ENCODE measurements at regions not wholly inside any gene's neighbourhood (a gene's known extent, or its start where the extent isn't known, plus 50 kb on each side); places are given as distances from the start of the nearest gene placed in this dataset.

DNA sequence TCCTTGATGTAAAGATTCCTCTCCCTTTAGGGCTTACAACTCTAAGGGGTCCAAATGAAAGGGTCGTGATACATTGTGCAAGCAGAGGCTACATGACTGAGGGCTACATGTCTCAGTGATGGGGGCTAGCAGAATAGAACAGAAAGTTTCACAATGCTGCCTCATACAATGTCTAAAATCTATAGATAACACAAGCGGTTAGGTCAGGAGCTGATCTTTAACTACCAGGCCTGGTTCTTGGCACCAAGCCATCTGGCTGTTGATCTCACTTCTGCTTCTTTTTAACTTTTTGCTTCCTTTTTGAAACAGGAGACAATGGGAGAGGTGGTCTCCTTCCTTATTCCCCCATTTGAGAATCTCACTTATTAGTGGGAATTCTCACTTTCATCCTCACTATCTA, 710.2 kb downstream of the AMY1C start:
- H3K36me3 Mint-ChIP-seq (ENCODE audit: low read depth) = no peaks in the 10 kb centered on the region
- no peak overlapping the region for H3K27ac Mint-ChIP-seq
- H3K4me3 Mint-ChIP-seq = no peak overlapping the region
- no peaks in the 10 kb centered on the region for H3K4me1 Mint-ChIP-seq (ENCODE audit: low read depth)
- peaks cover 23% of the 10 kb centered on the region for H3K9me3 Mint-ChIP-seq (ENCODE audit: insufficient read depth)
- no peaks in the 10 kb centered on the region for H3K27me3 Mint-ChIP-seq (ENCODE audit: low read depth)
- CTCF ChIA-PET = no interaction called here
- no peak for ATAC-seq
- POLR2A ChIA-PET = no interaction called here
- no peak for DNase-seq

DNA sequence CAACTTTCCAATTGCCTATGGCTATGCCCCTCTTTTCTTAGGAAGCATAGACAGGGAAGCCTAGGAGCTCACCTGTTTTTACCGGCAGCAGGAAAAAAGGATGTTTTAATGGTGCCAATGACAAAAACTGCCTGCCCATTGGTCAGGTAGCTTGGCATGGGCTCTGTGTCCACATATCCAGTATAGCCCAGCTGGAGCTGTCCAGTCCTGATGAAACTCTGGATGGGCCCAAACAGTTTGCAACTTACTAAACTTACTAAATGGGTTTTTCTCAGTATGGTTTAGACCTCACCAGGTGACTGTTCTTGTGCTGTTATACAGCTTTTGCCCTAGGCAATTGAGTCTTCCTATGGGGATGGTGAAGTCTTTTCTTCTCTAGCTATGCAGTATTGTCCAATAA, 711.2 kb downstream of the AMY1C start:
- Mint-ChIP-seq H3K27ac (no peak overlapping the region), H3K9me3 (ENCODE audit: insufficient read depth) (peaks cover 19% of the 10 kb centered on the region), H3K4me1 (ENCODE audit: low read depth) (no peaks in the 10 kb centered on the region), H3K27me3 (ENCODE audit: low read depth) (no peaks in the 10 kb centered on the region), H3K36me3 (ENCODE audit: low read depth) (no peaks in the 10 kb centered on the region), H3K4me3 (no peak overlapping the region)
- no peak for DNase-seq
- no peak for ATAC-seq
- ChIA-PET CTCF (no interaction called here), POLR2A (no interaction called here)

DNA sequence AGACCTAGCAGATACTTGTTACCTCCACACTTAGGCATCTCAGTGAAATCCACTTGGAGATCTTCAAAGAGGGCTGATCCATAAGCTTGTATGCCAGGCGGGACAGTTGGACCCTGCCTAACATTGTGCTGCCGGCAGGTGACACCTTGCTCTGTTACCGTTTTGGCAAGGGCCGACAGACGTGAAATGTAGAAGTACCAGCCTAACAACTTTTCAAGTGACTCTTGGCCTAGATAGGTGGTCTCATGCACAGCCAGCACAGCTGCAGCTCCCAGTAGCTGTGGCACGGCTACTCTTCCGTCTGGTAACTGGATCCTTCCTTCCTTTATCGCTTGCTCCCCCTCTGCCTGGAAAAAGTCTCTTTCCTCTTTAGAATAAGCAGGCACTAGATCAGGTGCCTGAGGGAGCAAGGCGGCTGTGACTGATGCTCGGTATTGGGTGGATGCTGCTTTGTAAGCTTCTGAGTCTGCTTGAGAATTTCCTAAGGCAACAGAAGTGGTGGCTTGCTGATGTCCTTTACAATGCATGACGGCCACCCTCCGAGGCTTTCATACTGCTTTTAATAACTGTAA, 713.5 kb downstream of the AMY1C start:
- Mint-ChIP-seq H3K4me1 (ENCODE audit: low read depth) (no peaks in the 10 kb centered on the region), H3K9me3 (ENCODE audit: insufficient read depth) (peaks cover 19% of the 10 kb centered on the region), H3K27me3 (ENCODE audit: low read depth) (no peaks in the 10 kb centered on the region), H3K4me3 (no peak overlapping the region), H3K27ac (no peak overlapping the region), H3K36me3 (ENCODE audit: low read depth) (no peaks in the 10 kb centered on the region)
- ATAC-seq (no peak), DNase-seq (no peak)
- ChIA-PET POLR2A (no interaction called here), CTCF (no interaction called here)

DNA sequence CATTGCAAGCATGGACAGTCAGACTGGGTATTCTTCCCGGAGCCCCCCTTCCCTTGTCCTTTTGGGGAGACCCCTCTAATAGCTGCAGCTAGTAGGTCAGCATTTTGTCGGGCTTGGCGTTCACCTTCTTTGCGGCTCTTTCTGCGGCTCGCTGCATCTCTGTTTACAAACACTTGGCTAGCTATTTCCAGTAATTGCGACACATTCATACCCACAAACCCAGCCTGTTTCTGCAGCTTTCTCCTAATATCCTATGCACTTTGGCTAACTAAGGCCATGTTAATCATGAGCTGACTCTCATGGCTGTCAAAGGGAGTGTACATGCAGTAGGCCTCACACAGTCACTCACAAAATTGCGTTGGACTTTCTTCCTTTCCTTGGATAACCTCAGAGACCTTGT, 716.4 kb downstream of the AMY1C start:
- DNase-seq = no peak
- H3K36me3 Mint-ChIP-seq (ENCODE audit: low read depth) = no peaks in the 10 kb centered on the region
- CTCF ChIA-PET = no interaction called here
- H3K9me3 Mint-ChIP-seq (ENCODE audit: insufficient read depth) = peaks cover 15% of the 10 kb centered on the region
- H3K27me3 Mint-ChIP-seq (ENCODE audit: low read depth) = no peaks in the 10 kb centered on the region
- no peak for ATAC-seq
- no peaks in the 10 kb centered on the region for H3K4me1 Mint-ChIP-seq (ENCODE audit: low read depth)
- no peak overlapping the region for H3K4me3 Mint-ChIP-seq
- POLR2A ChIA-PET = interaction anchor here (0.7 kb wide), 1 partner anchor 22 kb away, joined by 3 read pairs; no protein-coding TSS in a partner anchor
- H3K27ac Mint-ChIP-seq = no peak overlapping the region

DNA sequence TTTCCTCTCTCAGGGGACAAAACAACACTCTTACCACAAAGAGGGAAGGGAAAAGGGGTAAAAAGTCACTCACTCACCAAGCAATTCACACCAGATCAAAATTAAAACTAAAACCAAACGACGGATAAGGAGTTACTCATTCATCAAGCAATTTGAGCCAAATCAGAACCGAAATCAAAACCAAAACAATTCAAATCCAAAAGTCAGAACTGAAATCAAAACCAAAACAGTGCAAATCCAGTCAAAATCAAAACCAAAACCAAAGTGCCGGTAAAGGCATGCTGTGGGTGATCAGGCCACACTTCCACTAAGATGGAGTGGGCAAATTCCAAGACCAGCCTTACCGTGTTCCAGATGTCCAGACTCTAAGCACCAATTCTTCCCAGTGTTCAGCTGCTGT, 717.9 kb downstream of the AMY1C start:
- POLR2A ChIA-PET = no interaction called here
- Mint-ChIP-seq H3K4me1 (ENCODE audit: low read depth) (no peaks in the 10 kb centered on the region), H3K36me3 (ENCODE audit: low read depth) (no peaks in the 10 kb centered on the region), H3K9me3 (ENCODE audit: insufficient read depth) (peaks cover 19% of the 10 kb centered on the region), H3K27me3 (ENCODE audit: low read depth) (no peaks in the 10 kb centered on the region), H3K4me3 (no peak overlapping the region), H3K27ac (no peak overlapping the region)
- DNase-seq (no peak), ATAC-seq (no peak)
- CTCF ChIA-PET = no interaction called here

DNA sequence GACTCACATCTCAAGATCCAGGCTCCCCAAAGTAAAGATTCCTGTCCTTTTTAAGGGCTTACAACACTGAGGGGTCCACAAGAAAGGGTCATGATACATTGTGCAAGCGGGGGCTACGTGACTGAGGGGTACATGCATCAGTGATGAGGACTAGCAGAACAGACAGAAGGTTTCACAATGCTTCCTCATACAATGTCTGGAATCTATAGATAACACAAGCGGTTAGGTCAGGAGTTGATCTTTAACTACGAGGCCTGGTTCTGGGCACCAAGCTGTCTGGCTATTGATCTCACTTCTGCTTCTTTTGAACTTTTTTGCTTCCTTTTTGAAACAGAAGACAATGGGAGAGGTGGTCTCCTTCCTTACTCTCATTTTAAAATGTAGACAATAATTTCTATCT, 718.6 kb downstream of the AMY1C start:
- H3K36me3 Mint-ChIP-seq (ENCODE audit: low read depth) = no peaks in the 10 kb centered on the region
- DNase-seq (no peak), ATAC-seq (no peak)
- H3K27me3 Mint-ChIP-seq (ENCODE audit: low read depth) = no peaks in the 10 kb centered on the region
- ChIA-PET POLR2A (no interaction called here), CTCF (no interaction called here)
- H3K9me3 Mint-ChIP-seq (ENCODE audit: insufficient read depth) = peaks cover 19% of the 10 kb centered on the region
- H3K27ac Mint-ChIP-seq = no peak overlapping the region
- H3K4me1 Mint-ChIP-seq (ENCODE audit: low read depth) = no peaks in the 10 kb centered on the region
- no peak overlapping the region for H3K4me3 Mint-ChIP-seq

DNA sequence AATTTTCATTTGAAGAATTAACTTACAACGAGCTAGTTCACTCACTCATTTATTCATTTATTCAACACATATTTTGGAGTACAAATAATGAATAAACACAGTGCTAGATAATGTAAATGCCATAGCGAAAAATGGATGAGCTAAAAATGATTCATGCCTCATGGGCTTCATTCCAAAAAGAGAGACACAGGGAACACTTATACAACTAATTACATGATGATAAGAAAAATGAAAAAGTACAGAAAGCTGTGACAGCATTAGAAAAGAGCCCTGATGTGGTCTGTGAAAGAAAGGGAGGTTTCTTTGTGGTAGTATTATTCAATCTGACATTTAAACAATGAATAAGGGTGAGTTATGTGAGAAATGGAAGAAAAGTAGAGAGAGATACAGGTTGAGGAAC, 726.4 kb downstream of the AMY1C start:
- H3K36me3 Mint-ChIP-seq (ENCODE audit: low read depth) = no peaks in the 10 kb centered on the region
- ATAC-seq (no peak), DNase-seq (no peak)
- no peak overlapping the region for H3K4me3 Mint-ChIP-seq
- no peaks in the 10 kb centered on the region for H3K27me3 Mint-ChIP-seq (ENCODE audit: low read depth)
- peaks cover 17% of the 10 kb centered on the region for H3K9me3 Mint-ChIP-seq (ENCODE audit: insufficient read depth)
- POLR2A ChIA-PET = no interaction called here
- H3K27ac Mint-ChIP-seq = no peak overlapping the region
- no peaks in the 10 kb centered on the region for H3K4me1 Mint-ChIP-seq (ENCODE audit: low read depth)
- CTCF ChIA-PET = no interaction called here

DNA sequence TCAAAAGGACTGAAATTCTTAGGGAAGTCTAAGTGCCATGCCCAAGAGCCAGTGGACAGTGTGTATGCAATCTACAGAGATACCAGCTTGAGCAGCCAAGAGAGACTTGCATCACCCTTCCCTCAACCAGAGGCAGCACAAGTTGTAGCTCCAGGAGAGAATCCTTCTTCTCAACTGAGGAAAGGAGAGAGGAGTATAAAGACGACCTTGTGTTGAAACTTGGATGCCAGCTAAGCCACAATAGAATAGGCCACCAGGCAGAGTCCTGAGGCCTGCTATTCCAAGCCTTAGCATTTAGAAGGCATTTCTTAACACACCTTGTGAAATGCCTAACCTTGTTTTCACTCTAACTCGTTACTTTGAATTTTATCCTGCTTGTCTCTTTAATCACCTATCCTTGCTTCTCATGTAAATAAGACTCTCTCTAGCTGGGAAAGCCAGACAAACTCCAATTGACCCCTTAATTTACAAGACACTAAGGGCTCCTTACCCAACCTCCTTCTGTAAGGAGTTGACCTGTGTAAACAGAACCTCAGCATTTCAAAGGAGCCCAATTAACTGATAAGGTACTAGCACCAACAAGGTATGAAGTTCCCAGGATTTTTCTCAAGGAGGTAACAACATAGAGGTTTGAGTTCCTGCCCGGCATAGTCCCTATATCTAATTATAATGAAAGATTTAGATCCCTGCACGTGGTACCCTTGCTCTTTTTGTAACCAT, 738.8 kb downstream of the AMY1C start:
- no peak for ATAC-seq

DNA sequence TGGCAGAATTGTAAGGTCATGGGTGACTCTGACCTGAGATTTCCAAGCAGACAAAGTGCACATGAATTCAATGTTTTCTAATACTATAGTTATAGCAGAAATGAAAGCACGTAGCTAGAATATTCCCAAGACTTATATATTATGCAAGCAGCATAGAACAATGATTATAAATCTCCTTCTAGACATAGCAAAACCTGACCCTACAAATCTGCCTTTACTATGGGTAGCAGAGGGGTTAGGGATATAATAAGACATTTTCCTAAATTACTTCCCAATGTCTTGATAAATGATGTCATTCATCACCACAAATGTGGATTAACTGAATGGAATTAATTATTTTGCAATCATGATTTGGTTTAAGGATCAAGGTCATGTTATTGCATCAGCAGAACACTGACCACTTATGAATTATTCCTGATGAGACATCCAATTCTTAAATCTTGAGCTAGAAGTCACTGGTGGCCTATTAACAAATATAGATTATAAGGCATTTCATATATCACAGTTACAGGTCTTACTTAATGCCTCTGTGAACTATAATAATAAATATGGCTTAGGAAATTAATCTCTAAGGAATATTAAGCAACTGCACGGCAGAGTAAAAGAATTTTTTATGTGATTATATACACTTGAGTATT, 776.6 kb downstream of the AMY1C start:
- DNase-seq = no peak
- POLR2A ChIA-PET = no interaction called here
- H3K27ac Mint-ChIP-seq = no peak overlapping the region
- no peaks in the 10 kb centered on the region for H3K36me3 Mint-ChIP-seq (ENCODE audit: low read depth)
- no peaks in the 10 kb centered on the region for H3K4me1 Mint-ChIP-seq (ENCODE audit: low read depth)
- no peaks in the 10 kb centered on the region for H3K27me3 Mint-ChIP-seq (ENCODE audit: low read depth)
- CTCF ChIA-PET = no interaction called here
- no peak for ATAC-seq
- peaks cover 11% of the 10 kb centered on the region for H3K9me3 Mint-ChIP-seq (ENCODE audit: insufficient read depth)
- H3K4me3 Mint-ChIP-seq = no peak overlapping the region

More for the DNA sequence above, 738.8 kb downstream of the AMY1C start:
- DNase-seq = no peak
- Mint-ChIP-seq H3K36me3 (ENCODE audit: low read depth) (no peaks in the 10 kb centered on the region), H3K27ac (no peak overlapping the region), H3K27me3 (ENCODE audit: low read depth) (no peaks in the 10 kb centered on the region), H3K4me3 (no peak overlapping the region), H3K9me3 (ENCODE audit: insufficient read depth) (peaks cover 13% of the 10 kb centered on the region), H3K4me1 (ENCODE audit: low read depth) (no peaks in the 10 kb centered on the region)
- ChIA-PET CTCF (no interaction called here), POLR2A (interaction anchor here (0.6 kb wide), 1 partner anchor 23 kb away, joined by 3 read pairs; no protein-coding TSS in a partner anchor)

DNA sequence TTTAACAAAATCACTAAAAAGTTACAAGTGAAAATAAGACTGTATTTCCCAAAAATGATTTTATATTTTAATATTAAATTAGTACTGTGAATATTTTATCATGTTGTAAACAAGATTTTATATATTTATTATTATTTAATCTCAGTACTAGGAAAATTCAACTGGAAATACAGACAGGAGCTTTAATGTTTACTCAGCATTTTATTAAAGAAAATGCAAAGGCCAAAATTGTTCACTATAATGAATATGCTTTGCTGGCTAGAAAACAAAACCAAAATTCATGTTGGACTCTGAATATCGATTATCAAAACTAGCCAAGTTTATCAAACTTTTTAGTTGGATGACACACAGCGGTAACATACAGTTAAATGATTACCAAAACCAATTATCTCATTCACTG, 782.3 kb downstream of the AMY1C start:
- Mint-ChIP-seq H3K9me3 (ENCODE audit: insufficient read depth) (peaks cover 11% of the 10 kb centered on the region), H3K36me3 (ENCODE audit: low read depth) (no peaks in the 10 kb centered on the region), H3K4me3 (no peak overlapping the region), H3K27me3 (ENCODE audit: low read depth) (no peaks in the 10 kb centered on the region), H3K27ac (no peak overlapping the region), H3K4me1 (ENCODE audit: low read depth) (no peaks in the 10 kb centered on the region)
- ChIA-PET POLR2A (no interaction called here), CTCF (no interaction called here)
- ATAC-seq (no peak), DNase-seq (no peak)

DNA sequence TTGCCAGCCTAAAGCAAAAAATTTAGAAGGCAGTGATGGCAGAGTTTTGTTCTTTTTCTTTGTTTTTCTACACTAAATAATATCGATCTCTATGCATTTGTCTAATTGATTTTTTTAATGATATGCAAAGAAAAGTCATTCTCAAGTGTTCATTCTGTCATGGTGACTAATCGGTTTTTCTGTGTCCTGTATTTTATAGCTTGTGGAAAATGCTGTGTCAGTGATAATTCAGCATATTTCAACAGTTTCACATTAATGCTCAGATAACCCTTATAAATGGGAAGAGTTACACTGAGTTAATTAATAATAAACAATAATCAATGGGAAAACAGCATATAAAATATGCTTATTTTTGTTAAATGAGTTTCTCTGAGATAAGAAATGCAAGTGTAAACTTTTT, 824.9 kb downstream of the AMY1C start:
- ChIA-PET POLR2A (no interaction called here), CTCF (no interaction called here)
- no peaks in the 10 kb centered on the region for H3K27me3 Mint-ChIP-seq (ENCODE audit: low read depth)
- no peaks in the 10 kb centered on the region for H3K4me1 Mint-ChIP-seq (ENCODE audit: low read depth)
- DNase-seq = no peak
- H3K27ac Mint-ChIP-seq = no peak overlapping the region
- ATAC-seq = no peak
- no peaks in the 10 kb centered on the region for H3K36me3 Mint-ChIP-seq (ENCODE audit: low read depth)
- H3K9me3 Mint-ChIP-seq (ENCODE audit: insufficient read depth) = peaks cover 6% of the 10 kb centered on the region
- no peak overlapping the region for H3K4me3 Mint-ChIP-seq

DNA sequence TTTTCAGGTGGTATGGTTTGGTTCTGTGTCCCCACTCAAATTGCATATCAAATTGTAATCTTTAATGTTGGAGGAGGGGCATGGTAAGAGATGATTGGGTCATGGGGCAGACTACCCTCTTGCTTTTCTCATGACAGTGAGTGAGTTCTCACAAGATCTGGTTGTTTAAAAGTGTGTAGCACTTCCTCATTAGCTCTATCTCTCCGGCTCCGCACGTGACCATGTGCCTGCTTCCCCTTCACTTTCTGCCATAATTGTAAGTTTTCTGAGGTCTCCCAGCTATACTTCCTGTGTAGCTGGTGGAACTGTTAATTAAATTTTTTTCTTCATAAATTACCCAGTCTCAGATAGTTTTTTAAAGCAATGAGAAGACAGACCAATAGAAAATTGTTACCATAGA, 843.2 kb downstream of the AMY1C start:
- Mint-ChIP-seq H3K4me3 (no peak overlapping the region), H3K27me3 (ENCODE audit: low read depth) (no peaks in the 10 kb centered on the region), H3K36me3 (ENCODE audit: low read depth) (no peaks in the 10 kb centered on the region), H3K27ac (no peak overlapping the region), H3K4me1 (ENCODE audit: low read depth) (no peaks in the 10 kb centered on the region), H3K9me3 (ENCODE audit: insufficient read depth) (no peaks in the 10 kb centered on the region)
- ATAC-seq (no peak), DNase-seq (no peak)
- ChIA-PET POLR2A (no interaction called here), CTCF (no interaction called here)

All from activated CD8-positive, alpha-beta T cell treated with anti-CD3 and anti-CD28 coated beads, Interleukin-2, amount 10 ng/mL, durations not matched to agents 7 days and 5 days (primary cell).